LNCAP (cell line): ENCODE measurements at regions not wholly inside any gene's neighbourhood (a gene's known extent, or its start where the extent isn't known, plus 50 kb on each side); places are given as distances from the start of the nearest gene placed in this dataset.

ENCODE experiments used
- TF ChIP-seq, protein P1 (sequence below): fragments of 450-650 bp; IDR thresholded peaks from 2 replicates; pipeline ENCODE4 v1.5.1; 2017; ENCODE audit warnings: mild to moderate bottlenecking

DNA sequence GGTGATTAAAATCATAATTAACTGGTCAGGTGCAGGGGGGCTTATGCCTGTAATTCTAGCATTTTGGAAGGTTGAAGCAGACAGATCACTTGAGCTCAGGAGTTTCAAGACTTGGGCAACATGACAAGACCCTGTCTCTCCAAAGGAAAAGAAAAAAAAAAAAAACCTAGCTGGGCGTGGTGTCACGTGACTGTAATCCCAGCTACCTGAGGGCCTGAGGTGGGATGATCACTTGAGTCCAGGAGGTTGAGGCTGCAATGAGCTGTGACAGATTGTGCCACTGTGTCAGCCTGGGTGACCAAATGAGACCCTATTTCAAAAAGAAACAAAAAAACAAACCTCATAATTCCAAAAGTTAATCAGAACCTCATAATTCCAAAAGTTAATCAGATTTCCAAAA is 505.5 kb downstream of the CDH8 start:
- TF ChIP-seq, protein P1, sequence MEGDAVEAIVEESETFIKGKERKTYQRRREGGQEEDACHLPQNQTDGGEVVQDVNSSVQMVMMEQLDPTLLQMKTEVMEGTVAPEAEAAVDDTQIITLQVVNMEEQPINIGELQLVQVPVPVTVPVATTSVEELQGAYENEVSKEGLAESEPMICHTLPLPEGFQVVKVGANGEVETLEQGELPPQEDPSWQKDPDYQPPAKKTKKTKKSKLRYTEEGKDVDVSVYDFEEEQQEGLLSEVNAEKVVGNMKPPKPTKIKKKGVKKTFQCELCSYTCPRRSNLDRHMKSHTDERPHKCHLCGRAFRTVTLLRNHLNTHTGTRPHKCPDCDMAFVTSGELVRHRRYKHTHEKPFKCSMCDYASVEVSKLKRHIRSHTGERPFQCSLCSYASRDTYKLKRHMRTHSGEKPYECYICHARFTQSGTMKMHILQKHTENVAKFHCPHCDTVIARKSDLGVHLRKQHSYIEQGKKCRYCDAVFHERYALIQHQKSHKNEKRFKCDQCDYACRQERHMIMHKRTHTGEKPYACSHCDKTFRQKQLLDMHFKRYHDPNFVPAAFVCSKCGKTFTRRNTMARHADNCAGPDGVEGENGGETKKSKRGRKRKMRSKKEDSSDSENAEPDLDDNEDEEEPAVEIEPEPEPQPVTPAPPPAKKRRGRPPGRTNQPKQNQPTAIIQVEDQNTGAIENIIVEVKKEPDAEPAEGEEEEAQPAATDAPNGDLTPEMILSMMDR = no peak

DNA sequence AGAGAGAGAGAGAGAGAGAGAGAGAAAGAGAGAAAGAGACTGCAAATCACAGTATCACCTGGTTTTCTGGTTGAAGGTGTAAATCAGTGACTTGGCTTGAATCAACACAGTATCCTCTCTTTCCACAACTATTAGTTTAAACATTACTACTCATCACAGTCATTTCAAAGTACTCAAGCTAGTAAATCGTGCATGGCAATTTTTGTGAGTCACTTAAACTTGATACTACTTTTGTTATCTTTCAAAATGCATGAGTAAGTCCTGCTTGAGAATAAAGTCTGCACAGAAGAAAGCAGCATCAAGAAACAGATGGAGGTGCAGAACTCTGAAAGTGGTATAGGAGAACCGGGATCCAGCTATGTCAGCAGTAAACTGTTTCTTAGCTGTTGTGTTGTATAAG is 535.4 kb downstream of the CDH8 start:
- TF ChIP-seq, protein P1 = no peak

DNA sequence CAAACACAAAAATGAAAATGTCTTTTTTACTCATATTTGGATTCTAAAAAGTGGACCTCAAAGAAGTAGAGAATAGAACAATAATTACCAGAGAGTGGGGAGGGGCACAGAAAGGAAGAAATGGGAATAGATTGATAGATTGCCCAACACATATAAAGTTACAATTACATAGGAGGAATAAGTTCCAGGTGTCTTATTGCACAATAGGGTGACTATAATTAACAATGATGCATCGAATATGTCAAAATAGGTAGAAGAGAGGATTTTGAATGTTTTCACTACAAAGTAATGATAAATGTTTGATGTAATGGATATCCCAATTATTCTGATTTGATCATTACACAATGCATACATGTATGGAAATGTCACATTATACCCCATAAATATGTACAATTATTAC is 556.0 kb downstream of the CDH8 start:
- TF ChIP-seq, protein P1 = no peak

DNA sequence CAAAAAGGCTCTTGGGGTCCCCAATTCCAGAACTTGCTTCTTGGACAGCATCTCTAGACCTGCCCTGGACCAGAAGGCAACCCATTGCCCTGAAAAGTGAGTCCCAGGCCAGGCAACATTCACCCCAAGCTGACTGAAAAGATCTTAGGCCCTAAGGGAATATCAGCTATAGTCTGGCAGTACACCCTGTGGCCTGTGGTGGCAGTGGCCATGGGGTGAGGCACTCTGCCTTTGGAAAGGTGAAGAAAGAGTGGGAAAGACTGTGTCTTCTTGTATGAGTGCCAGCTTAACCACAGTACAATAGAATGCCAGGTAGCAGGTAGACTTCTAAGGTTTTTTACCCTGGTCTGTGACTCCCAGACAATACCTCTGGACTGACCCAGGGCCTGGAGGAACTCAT is 564.5 kb downstream of the CDH8 start:
- TF ChIP-seq, protein P1 = no peak

DNA sequence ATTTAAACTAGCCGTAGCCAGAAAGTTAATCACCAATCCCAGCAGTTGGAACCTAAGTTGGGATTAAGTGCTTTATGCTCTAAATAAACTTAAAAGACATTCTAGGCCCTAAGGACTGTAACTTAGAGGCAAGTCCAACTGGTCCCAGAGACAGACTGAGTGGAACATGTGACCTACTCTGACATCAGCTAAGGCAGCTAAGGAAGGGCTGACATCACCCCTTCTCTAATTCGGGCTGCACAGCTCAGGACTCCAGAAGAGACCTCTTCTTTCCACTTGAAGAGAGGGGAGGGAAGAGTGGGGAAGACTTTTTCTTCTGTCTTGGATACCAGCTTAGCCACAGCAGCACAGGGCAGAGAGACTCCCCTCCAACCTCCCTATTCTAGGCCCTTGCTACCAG is 565.2 kb downstream of the CDH8 start:
- TF ChIP-seq, protein P1 = no peak

DNA sequence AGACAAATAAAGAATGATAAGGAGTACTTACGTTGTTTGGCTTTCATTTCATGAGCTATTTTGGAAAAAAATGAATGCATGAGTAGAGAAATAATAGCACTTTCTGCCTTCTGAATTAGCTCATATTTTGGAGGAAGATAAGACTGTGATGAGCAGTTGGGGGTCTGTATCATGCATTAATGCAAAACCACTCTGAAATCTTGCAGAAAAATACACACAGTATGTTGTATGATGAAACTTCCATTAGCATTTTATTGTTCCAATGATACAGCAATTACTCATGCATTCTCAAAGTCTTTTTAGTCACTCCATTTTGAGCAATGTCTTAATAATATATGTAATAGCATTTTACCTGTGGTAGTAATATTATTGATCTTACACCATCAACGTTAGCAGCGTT is 571.0 kb downstream of the CDH8 start:
- TF ChIP-seq, protein P1 = no peak

DNA sequence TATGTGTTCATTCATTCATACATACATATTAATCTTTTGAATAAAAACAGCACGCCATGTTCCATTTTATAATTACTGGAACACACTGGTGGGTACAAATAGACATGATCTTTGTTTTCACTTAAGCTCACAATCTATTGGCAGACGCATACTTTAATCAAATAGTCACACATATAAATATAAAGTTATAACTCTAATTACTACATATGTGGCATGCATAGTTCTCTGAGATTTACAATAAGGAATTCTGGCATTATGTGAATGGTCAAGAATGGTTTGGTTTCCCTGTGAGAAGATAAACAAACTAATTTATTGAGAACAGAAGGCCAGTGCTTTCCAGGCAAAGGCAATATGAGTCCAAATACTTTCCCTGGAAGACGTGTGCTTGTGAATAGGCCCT is 576.2 kb downstream of the CDH8 start:
- TF ChIP-seq, protein P1 = no peak

DNA sequence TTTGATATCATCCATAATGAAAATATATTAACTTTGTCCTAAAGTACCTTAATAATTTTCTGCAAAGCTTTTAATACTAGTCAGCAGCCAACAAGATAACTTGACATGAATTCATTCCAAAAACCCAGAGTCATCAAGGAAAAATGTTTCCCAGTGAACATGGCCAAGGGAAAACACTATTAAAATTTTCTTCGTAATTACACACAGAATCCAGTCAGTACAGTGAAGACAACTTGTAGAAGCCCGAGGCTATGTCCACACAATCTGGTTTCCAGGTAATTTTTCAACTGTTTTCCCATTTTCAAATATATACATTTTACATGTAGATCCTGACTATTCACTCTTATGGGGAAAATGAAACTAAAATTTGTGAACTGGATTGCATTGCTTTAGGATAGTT is 600.9 kb downstream of the CDH8 start:
- TF ChIP-seq, protein P1 = no peak
